PC-9 (cell line): ENCODE measurements at regions not wholly inside any gene's neighbourhood (a gene's known extent, or its start where the extent isn't known, plus 50 kb on each side); places are given as distances from the start of the nearest gene placed in this dataset.

Source experiments
- BruUV-seq: library from RNA; stranded (reverse); fragments of 400-500 nt; replicated peaks from 2 replicates; lab custom pipeline; 2021; lab: Mats Ljungman, UMichigan
- CTCF ChIA-PET: fragments of 300-600 bp; sonication (Branson Sonifier 250); formaldehyde crosslinking; loops from one replicate; lab custom pipeline; 2022; ENCODE audit warnings: antibody characterized with exemption; lab: Charles Lee
- POLR2A ChIA-PET: fragments of 300-600 bp; sonication (Branson Sonifier 250); formaldehyde crosslinking; loops from one replicate; lab custom pipeline; 2022; ENCODE audit warnings: antibody characterized with exemption; ENCODE audit not compliant: unreplicated experiment; lab: Charles Lee
- DNase-seq, 2 experiments: peaks; one replicate each; pipeline versions ENCODE4 v3.0.0 to v3.0.0-alpha.2; 2015 to 2022; ENCODE audit warnings: mixed read lengths in 1 of 2
- H2AFZ ChIP-seq: fragments of 200-600 bp; sonication (generic); 2 replicates; pipeline ENCODE4 v1.8.1; 2017; ENCODE audit warnings: antibody characterized with exemption
- H3F3A ChIP-seq: fragments of 200-600 bp; sonication (generic); 2 replicates; pipeline ENCODE4 v1.8.1; 2017; ENCODE audit warnings: antibody characterized with exemption, mild to moderate bottlenecking, low read depth; ENCODE audit not compliant: insufficient read depth
- H3K27ac ChIP-seq: fragments of 200-600 bp; sonication (generic); 2 replicates; pipeline ENCODE4 v1.6.1; 2016; ENCODE audit warnings: mixed run types
- H3K27me3 ChIP-seq: fragments of 200-600 bp; sonication (generic); 2 replicates; pipeline ENCODE4 v1.6.1; 2016; ENCODE audit warnings: low read depth, mixed run types; ENCODE audit not compliant: insufficient read depth
- H3K36me3 ChIP-seq: fragments of 200-600 bp; sonication (generic); 2 replicates; pipeline ENCODE4 v1.6.1; 2016; ENCODE audit warnings: low read depth, mixed run types
- H3K4me1 ChIP-seq: fragments of 200-600 bp; sonication (generic); replicated peaks from 2 replicates; pipeline ENCODE4 v1.6.1; 2016; ENCODE audit warnings: mixed run types; ENCODE audit not compliant: insufficient read depth
- H3K4me2 ChIP-seq: fragments of 200-600 bp; sonication (generic); 2 replicates; pipeline ENCODE4 v1.6.1; 2017; ENCODE audit warnings: mixed run types
- H3K4me3 ChIP-seq: fragments of 200-600 bp; sonication (generic); 2 replicates; pipeline ENCODE4 v1.6.1; 2016; ENCODE audit warnings: mixed run types
- H3K79me2 ChIP-seq: fragments of 200-600 bp; sonication (generic); 2 replicates; pipeline ENCODE4 v1.6.1; 2017; ENCODE audit warnings: low read depth, mixed run types
- H3K9me2 ChIP-seq: fragments of 200-600 bp; sonication (generic); 2 replicates; pipeline ENCODE4 v1.8.1; 2017; ENCODE audit warnings: mild to moderate bottlenecking; ENCODE audit not compliant: insufficient read depth
- H3K9me3 ChIP-seq: fragments of 200-600 bp; sonication (generic); 2 replicates; pipeline ENCODE4 v1.8.1; 2016; ENCODE audit warnings: low read depth; ENCODE audit not compliant: insufficient read depth
- H4K20me1 ChIP-seq: fragments of 200-600 bp; sonication (generic); 2 replicates; pipeline ENCODE4 v1.8.1; 2017; ENCODE audit not compliant: insufficient read depth
- CTCF ChIP-seq: fragments of 200-600 bp; sonication (generic); conservative IDR thresholded peaks from 2 replicates; pipeline ENCODE4 v1.6.1; 2017; ENCODE audit warnings: mixed run types, antibody characterized with exemption, mild to moderate bottlenecking, moderate library complexity
- EZH2 ChIP-seq: fragments of 200-600 bp; sonication (generic); IDR thresholded peaks from 2 replicates; pipeline ENCODE4 v1.8.0; 2017; ENCODE audit warnings: antibody characterized with exemption, low read depth
- intact Hi-C: fragments of 100-400 bp; cut with micrococcal nuclease; formaldehyde crosslinking; loops from one replicate; pipeline ENCODE4 v1.10.0; 2022; ENCODE audit not compliant: unreplicated experiment

- Histone ChIP-seq H3K4me1 (peaks cover 95% of the 10 kb centered on the region), H3K79me2 (no peaks in the 10 kb centered on the region), H3K4me3 (no peak overlapping the region), H3K36me3 (no peaks in the 10 kb centered on the region), H3K9me2 (no peaks in the 10 kb centered on the region), H3K27me3 (no peaks in the 10 kb centered on the region), H2AFZ (no peak overlapping the region), H3K9me3 (no peaks in the 10 kb centered on the region), H3K4me2 (no peak overlapping the region), H3K27ac (0 out of 2 replicates have a peak overlapping the region, but pooled peaks have one; percentile 10), H3F3A (peaks cover 38% of the 10 kb centered on the region), H4K20me1 (no peaks in the 10 kb centered on the region)
- ChIA-PET POLR2A (no interaction called here), CTCF (no interaction called here)
- DNase-seq: no peak
- TF ChIP-seq CTCF (no peak), EZH2 (no peak)
- BruUV-seq: no TSS peak
- intact Hi-C loops: no loop called here
These were observed 65.8 kb upstream of the CD93 start for GRCh38 chr20:23151885-23152284.

DNA sequence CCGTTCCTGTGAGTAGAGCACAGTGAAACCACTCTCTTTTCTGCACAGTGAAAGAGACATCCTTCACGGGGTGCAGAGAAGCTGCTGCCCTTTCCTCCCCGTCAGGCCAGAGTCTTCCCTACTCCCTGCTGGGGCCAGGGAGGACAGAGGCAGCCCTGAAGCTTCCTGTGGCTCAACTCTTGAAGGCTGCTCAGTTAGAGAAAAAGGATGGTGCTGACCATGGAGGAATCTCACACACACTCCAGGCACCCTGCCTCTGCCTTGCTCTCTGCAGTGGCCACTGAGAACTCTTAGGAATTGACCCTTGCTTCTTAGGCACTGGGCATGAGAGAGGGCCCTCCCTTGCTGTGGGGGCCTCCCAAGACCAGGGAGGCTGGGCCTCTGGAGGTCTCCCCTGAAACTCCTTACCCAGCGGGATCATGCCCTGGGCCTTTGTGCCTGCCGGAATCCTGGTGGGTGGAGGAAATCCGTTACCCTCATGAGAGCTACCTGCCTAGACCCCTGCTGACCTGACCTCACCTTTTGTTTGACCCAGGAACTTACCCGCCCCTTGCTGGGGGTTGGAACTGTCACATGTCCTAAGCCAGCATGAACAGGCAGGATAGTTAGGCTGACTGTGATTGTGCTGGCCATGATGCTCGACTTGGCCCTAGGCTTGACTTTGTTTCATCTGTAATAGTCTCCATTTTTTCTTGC lies 65.0 kb upstream of the CD93 start:
- intact Hi-C loops: no loop called here
- no peaks in the 10 kb centered on the region for H3K27me3 ChIP-seq
- DNase-seq: no peak
- H3K9me2 ChIP-seq: no peaks in the 10 kb centered on the region
- CTCF ChIA-PET: interaction anchor here (1.1 kb wide), 1 partner anchor 392 kb away, joined by 3 read pairs; no protein-coding TSS in a partner anchor
- peaks cover 38% of the 10 kb centered on the region for H3F3A ChIP-seq
- no peaks in the 10 kb centered on the region for H3K79me2 ChIP-seq
- TF ChIP-seq EZH2: no peak
- TF ChIP-seq CTCF: no peak
- no peaks in the 10 kb centered on the region for H3K9me3 ChIP-seq
- H2AFZ ChIP-seq: no peak overlapping the region
- H3K4me2 ChIP-seq: peak overlapping the region; percentile 76
- H3K4me3 ChIP-seq: no peak overlapping the region
- H3K4me1 ChIP-seq: peaks cover 95% of the 10 kb centered on the region
- H3K36me3 ChIP-seq: no peaks in the 10 kb centered on the region
- H4K20me1 ChIP-seq: no peaks in the 10 kb centered on the region
- no TSS peak for BruUV-seq
- POLR2A ChIA-PET: no interaction called here
- peak overlapping the region; percentile 97 for H3K27ac ChIP-seq

DNA sequence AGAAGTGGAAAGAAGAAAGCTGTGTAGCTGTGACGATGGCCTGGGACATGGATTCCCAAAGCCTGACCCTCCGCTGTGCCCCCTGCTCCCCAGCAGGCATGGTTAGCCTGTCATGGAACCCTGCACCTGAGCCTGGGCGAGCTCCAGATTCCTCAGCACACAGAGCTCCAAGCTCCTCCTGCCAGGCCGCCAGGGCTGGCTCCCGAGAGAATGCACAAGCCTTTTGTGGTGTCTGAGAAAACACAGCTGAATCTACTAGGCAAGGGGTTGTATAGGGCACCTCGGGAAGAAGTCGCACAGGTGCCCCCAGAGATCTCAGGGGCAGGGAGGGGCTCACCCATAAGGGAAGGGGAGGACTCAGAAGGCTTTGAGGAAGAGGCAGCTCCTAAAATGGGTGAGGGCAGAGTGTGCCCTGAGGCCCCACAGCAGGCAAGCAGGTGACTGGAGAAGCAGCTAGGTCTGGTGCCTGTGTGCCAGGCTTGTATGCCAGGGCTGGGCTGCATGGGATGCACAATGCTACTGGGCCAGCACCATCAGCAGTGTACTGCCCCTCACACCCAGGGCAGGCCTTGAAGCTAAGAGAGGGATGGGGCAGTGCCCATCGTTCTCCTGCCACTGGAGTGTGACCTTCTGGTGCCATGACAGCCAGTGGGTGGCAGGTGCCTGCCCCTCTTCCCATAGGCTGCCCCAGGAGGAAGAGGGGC lies 64.3 kb upstream of the CD93 start:
- peaks cover 38% of the 10 kb centered on the region for H3F3A ChIP-seq
- no peak overlapping the region for H2AFZ ChIP-seq
- H4K20me1 ChIP-seq: no peaks in the 10 kb centered on the region
- H3K4me3 ChIP-seq: no peak overlapping the region
- H3K27me3 ChIP-seq: no peaks in the 10 kb centered on the region
- intact Hi-C loops: no loop called here
- ChIA-PET POLR2A (no interaction called here), CTCF (interaction anchor here (1.1 kb wide), 1 partner anchor 392 kb away, joined by 3 read pairs; no protein-coding TSS in a partner anchor)
- no peaks in the 10 kb centered on the region for H3K36me3 ChIP-seq
- TF ChIP-seq CTCF: no peak
- TF ChIP-seq EZH2: no peak
- DNase-seq: no peak
- no peaks in the 10 kb centered on the region for H3K79me2 ChIP-seq
- H3K4me1 ChIP-seq: peaks cover 95% of the 10 kb centered on the region
- H3K9me3 ChIP-seq: no peaks in the 10 kb centered on the region
- peak overlapping the region; percentile 76 for H3K4me2 ChIP-seq
- H3K27ac ChIP-seq: peak overlapping the region; percentile 97
- no peaks in the 10 kb centered on the region for H3K9me2 ChIP-seq
- BruUV-seq: no TSS peak
